ENCODE measurements at regions not wholly inside any gene's neighbourhood (a gene's known extent, or its start where the extent isn't known, plus 50 kb on each side); places are given as distances from the start of the nearest gene placed in this dataset.
"Not testable (repeated sequence)": the region's sequence is repeated elsewhere in the genome, so short reads cannot be mapped to it uniquely, and the experiment has no call there.

DNA sequence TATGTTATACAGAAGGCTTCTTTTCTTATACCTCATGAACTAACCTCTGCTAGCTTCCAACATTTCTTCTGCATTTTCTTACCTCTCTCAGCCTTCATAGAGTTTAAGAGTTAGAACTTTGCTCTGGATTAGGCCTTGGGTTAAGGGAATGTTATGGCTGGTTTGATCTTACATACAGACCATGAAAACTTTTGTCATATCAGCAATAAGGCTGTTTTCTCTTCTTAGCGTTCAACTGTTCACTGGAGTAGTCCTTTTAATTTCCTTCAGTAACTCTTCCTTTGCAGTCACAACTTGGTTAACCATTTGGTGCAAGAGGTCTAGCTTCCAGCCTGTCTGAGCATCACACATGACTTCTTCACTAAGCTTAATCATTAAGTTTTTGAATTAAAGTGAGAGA is 329.0 kb upstream of the CCNG1 start:
- CTCF ChIA-PET = no interaction called here
- Mint-ChIP-seq H3K36me3 (no peaks in the 10 kb centered on the region), H3K9me3 (peaks cover 12% of the 10 kb centered on the region), H3K4me1 (ENCODE audit: low read depth) (no peaks in the 10 kb centered on the region), H3K27ac (no peak overlapping the region), H3K4me3 (no peak overlapping the region), H3K27me3 (no peaks in the 10 kb centered on the region)
- intact Hi-C loops (cut with micrococcal nuclease) = no loop called here
- POLR2A ChIA-PET = no interaction called here
- DNase-seq = no peak

DNA sequence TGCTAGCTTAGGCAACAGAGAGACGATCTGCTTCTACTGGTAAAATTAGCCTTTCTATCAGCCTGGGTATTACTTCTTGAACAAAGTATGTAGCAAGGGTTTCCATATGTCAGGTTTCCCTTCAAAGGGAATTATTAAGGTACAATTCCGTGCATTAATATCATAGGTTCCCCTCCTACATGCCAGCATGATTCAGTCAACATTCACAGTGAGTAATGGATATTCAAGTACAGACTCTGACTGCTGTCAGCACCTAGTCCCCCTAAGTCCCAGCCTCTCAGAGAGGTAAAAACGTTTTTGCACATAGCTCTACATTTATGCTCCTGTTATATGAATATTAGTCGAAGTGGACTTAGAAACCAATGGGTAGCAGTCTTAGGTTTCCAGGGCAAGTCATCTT is 322.4 kb upstream of the CCNG1 start:
- CTCF ChIA-PET = no interaction called here
- Mint-ChIP-seq H3K4me1 (ENCODE audit: low read depth) (no peaks in the 10 kb centered on the region), H3K9me3 (peaks cover 26% of the 10 kb centered on the region), H3K27me3 (no peaks in the 10 kb centered on the region), H3K27ac (no peak overlapping the region), H3K4me3 (no peak overlapping the region), H3K36me3 (no peaks in the 10 kb centered on the region)
- POLR2A ChIA-PET = no interaction called here
- no peak for DNase-seq
- intact Hi-C loops (cut with micrococcal nuclease) = no loop called here

DNA sequence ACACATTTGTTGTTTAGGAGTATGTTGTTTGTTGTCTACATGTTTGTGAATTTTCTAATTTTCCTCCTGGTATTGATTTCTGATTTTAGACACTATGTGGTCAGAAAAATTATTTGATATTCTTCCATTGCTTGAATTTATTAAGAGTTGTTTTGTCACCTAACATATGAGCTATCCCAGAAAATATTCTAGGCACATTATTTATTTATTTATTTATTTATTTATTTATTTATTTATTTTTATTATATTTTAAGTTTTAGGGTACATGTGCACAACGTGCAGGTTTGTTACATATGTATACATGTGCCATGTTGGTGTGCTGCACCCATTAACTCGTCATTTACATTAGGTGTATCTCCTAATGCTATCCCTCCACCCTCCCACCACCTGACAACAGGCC is 320.8 kb upstream of the CCNG1 start:
- H3K27me3 Mint-ChIP-seq; H3K4me3 Mint-ChIP-seq; DNase-seq; CTCF ChIA-PET; POLR2A ChIA-PET; H3K36me3 Mint-ChIP-seq; H3K4me1 Mint-ChIP-seq (ENCODE audit: low read depth); intact Hi-C loops (cut with micrococcal nuclease); H3K27ac Mint-ChIP-seq: not testable (repeated sequence)
- H3K9me3 Mint-ChIP-seq = peaks cover 26% of the 10 kb centered on the region

DNA sequence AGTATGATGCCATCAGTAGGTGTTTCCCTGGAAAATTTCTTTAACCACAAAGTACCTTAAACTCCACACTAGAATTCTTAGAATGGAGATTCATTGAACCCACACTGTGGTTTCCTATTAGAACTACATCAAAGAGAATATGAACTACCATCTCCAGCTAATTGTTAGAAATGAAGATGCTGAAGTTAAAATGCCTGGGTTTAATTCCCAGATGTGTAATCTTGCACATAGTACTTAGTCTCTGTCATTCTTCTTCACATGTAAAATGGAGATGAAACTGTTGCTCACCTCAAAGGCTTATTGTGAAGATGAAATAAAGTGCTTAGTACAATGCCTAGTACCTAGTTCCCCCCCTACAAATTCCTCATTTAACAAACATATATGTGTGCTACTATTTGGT is 303.3 kb upstream of the CCNG1 start:
- CTCF ChIA-PET = no interaction called here
- H3K27me3 Mint-ChIP-seq = no peaks in the 10 kb centered on the region
- H3K27ac Mint-ChIP-seq = no peak overlapping the region
- no peaks in the 10 kb centered on the region for H3K36me3 Mint-ChIP-seq
- H3K9me3 Mint-ChIP-seq = peaks cover 11% of the 10 kb centered on the region
- H3K4me1 Mint-ChIP-seq (ENCODE audit: low read depth) = no peaks in the 10 kb centered on the region
- H3K4me3 Mint-ChIP-seq = no peak overlapping the region
- POLR2A ChIA-PET = no interaction called here
- DNase-seq = no peak
- intact Hi-C loops (cut with micrococcal nuclease) = no loop called here

DNA sequence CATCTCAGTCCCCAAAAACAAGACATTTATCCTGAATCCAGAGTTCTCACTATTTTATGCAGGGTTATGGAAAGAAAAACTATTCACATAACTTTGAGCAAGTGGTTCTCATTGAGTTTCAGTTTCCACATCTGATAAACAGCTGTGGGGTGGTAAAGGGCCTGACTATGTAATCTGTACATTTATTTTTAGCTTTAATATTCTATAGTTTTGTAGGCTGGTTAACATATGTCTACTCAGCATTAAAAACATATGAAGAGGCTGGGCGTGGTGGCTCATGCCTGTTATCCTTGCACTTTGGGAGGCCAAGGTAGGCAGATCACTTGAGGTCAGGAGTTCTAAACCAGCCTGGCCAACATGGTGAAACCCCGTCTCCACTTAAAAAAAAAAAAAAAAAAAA is 301.5 kb upstream of the CCNG1 start:
- Mint-ChIP-seq H3K27me3 (no peaks in the 10 kb centered on the region), H3K27ac (no peak overlapping the region), H3K9me3 (peaks cover 10% of the 10 kb centered on the region), H3K36me3 (no peaks in the 10 kb centered on the region), H3K4me3 (no peak overlapping the region), H3K4me1 (ENCODE audit: low read depth) (no peaks in the 10 kb centered on the region)
- POLR2A ChIA-PET = no interaction called here
- no peak for DNase-seq
- intact Hi-C loops (cut with micrococcal nuclease) = no loop called here
- CTCF ChIA-PET = no interaction called here

DNA sequence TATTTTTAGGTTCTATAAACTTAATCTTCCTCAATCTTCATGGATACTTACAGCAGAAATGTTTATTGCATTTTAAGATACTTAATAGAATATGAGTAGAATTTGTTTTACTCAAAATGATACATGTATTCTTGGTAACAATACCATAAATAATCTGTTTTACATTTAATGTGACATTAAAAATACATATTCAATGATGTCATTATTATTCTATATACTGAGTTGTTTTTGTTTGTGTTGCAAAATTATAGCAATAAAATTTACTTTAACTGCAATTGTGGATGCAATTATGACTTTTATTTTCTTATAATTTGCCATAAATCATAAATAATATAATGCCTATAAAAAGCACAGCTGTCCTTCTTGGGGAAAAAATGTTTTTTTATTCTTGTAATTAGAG is 275.9 kb upstream of the CCNG1 start:
- no peak overlapping the region for H3K27ac Mint-ChIP-seq
- H3K27me3 Mint-ChIP-seq = no peaks in the 10 kb centered on the region
- peaks cover 4% of the 10 kb centered on the region for H3K9me3 Mint-ChIP-seq
- CTCF ChIA-PET = no interaction called here
- intact Hi-C loops (cut with micrococcal nuclease) = no loop called here
- H3K4me1 Mint-ChIP-seq (ENCODE audit: low read depth) = no peaks in the 10 kb centered on the region
- no peak overlapping the region for H3K4me3 Mint-ChIP-seq
- DNase-seq = no peak
- POLR2A ChIA-PET = no interaction called here
- no peaks in the 10 kb centered on the region for H3K36me3 Mint-ChIP-seq

DNA sequence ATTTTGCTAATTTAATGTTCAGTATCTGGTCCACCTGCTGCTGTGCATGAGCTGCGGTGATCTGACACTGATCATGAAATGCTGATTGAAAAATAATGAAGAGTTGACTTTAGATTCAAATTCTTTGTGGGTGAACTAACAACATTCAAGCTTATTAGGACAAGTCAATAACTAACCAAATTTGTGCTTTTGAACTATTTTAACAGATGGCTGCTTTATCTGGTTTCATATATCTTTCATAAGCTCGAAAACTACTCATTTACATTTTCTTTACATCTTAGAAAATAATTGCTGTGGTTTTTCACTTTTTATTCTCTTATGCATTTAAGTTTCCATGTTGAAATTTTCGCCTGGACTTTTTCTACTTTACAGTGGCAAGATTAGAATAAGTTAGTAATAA is 274.8 kb upstream of the CCNG1 start:
- no peaks in the 10 kb centered on the region for H3K4me1 Mint-ChIP-seq (ENCODE audit: low read depth)
- ChIA-PET CTCF (no interaction called here), POLR2A (no interaction called here)
- DNase-seq = no peak
- intact Hi-C loops (cut with micrococcal nuclease) = no loop called here
- H3K9me3 Mint-ChIP-seq = peaks cover 8% of the 10 kb centered on the region
- H3K36me3 Mint-ChIP-seq = no peaks in the 10 kb centered on the region
- H3K27me3 Mint-ChIP-seq = no peaks in the 10 kb centered on the region
- H3K4me3 Mint-ChIP-seq = no peak overlapping the region
- no peak overlapping the region for H3K27ac Mint-ChIP-seq

DNA sequence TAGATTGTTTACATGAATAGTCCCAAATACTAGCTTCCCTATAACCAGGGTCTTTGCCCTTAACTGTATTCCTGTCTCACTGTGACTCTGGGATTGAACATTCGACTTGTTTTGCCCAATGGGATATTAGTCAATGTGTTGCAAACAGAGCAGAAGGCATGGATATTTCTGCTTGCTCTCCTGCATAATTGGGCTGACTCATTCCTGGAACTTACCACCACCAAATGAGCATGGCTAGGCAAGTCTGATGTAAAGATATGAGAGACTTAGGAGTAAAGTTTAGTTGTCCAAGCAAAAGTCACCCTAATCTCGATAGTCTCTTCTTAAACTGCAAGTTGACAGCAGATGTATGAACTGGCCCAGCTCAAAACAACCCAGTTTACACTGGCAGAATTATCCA is 273.5 kb upstream of the CCNG1 start:
- Mint-ChIP-seq H3K27ac (no peak overlapping the region), H3K36me3 (no peaks in the 10 kb centered on the region), H3K27me3 (no peaks in the 10 kb centered on the region), H3K9me3 (peaks cover 14% of the 10 kb centered on the region), H3K4me3 (no peak overlapping the region), H3K4me1 (ENCODE audit: low read depth) (no peaks in the 10 kb centered on the region)
- no peak for DNase-seq
- intact Hi-C loops (cut with micrococcal nuclease) = no loop called here
- CTCF ChIA-PET = no interaction called here
- POLR2A ChIA-PET = no interaction called here

DNA sequence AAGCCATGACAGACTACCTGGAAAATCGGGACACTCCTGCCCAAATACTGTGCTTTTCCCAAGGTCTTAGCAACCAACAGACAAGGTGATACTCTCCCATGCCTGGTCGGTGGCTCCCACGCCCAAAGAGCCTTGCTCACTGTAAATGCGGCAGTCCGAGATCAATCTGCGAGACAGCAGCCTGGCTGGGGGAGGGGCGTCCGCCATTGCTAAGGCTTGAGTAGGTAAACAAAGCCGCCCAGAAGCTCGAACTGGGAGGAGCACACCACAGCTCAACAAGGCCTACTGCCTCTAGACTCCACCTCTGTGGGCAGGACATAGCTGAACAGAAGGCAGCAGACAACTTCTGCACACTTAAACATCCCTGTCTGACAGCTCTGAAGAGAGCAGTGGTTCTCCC is 272.1 kb upstream of the CCNG1 start:
- no peak overlapping the region for H3K27ac Mint-ChIP-seq
- CTCF ChIA-PET = no interaction called here
- H3K27me3 Mint-ChIP-seq = no peaks in the 10 kb centered on the region

DNA sequence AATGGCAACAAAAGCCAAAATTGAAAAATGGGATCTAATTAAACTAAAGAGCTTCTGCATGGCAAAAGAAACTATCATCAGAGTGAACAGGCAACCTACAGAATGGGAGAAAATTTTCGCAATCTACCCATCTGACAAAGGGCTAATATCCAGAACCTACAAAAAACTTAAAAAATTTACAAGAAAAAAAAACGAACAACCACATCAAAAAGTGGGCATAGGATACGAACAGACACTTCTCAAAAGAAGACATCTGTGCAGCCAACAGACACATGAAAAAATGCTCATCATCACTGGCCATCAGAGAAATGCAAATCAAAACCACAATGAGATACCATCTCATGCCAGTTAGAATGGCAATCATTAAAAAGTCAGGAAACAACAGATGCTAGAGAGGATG is 267.2 kb upstream of the CCNG1 start:
- not testable (repeated sequence) for H3K4me3 Mint-ChIP-seq; H3K4me1 Mint-ChIP-seq (ENCODE audit: low read depth)

More for the DNA sequence above, 272.1 kb upstream of the CCNG1 start:
- intact Hi-C loops (cut with micrococcal nuclease) = no loop called here
- no peak for DNase-seq
- peaks cover 22% of the 10 kb centered on the region for H3K9me3 Mint-ChIP-seq
- no peak overlapping the region for H3K4me3 Mint-ChIP-seq
- no peaks in the 10 kb centered on the region for H3K36me3 Mint-ChIP-seq
- no peaks in the 10 kb centered on the region for H3K4me1 Mint-ChIP-seq (ENCODE audit: low read depth)
- POLR2A ChIA-PET = no interaction called here

DNA sequence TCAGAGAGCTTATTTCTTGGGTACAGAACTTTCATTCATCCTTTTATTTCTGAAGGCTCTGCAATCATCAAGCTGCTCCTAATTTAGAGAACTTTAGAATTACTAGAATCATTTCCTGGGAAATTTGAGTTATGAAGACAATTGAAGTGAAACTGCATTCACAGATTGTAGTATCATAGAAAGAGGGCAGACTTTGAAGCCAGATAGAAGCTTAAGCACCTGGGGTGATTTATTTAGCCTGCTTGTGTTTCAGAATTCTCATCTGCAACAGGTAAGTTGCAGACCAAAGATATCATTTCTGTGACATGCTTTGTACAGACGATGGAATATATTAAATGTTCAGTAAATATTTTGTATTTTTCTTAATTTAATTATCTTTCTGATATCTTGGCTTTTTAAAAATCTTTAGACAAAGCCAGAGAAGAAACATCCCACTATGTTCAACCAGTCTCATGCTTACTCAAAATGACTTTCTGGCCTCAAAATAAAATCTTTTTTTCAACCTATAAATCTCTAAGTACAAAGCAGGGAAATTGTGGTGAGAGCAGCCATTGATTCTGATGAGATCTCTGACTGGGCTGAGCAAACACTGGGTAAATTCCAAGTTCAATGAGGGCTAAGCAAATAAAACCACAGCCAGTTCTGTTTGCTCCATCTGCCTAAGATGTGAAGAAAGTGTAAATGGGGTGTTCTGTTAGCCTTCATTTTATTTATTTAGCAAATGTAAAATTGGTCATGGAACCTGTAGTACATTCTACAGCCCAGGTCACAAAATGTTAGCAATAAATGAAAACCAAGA is 264.7 kb upstream of the CCNG1 start:
- POLR2A ChIA-PET = no interaction called here

More for the DNA sequence above, 267.2 kb upstream of the CCNG1 start:
- intact Hi-C loops (cut with micrococcal nuclease); H3K36me3 Mint-ChIP-seq; DNase-seq; H3K27me3 Mint-ChIP-seq; CTCF ChIA-PET; H3K27ac Mint-ChIP-seq; POLR2A ChIA-PET: not testable (repeated sequence)
- peaks cover 26% of the 10 kb centered on the region for H3K9me3 Mint-ChIP-seq

DNA sequence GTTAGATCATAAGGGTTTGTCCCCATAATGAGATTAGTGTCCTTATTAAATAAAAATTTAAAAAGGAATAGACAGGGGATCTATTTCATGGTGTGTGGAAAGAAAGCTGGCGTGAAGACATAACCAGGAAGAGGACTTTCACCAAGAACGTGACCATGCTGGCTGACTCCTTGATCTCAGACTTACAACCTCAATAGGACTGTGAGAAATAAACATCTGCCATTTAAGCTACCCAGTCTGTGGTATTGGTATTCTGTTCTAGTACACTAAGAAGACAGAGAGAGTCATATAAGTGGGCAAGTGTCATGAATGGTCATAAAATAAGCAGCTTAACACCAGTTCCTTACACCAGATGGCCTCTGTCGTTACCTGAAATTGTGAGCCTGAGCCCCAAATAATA is 259.4 kb upstream of the CCNG1 start:
- DNase-seq = no peak
- ChIA-PET CTCF (no interaction called here), POLR2A (no interaction called here)
- no peak overlapping the region for H3K27ac Mint-ChIP-seq
- no peak overlapping the region for H3K4me3 Mint-ChIP-seq
- H3K4me1 Mint-ChIP-seq (ENCODE audit: low read depth) = no peaks in the 10 kb centered on the region
- H3K27me3 Mint-ChIP-seq = no peaks in the 10 kb centered on the region
- H3K9me3 Mint-ChIP-seq = peaks cover 8% of the 10 kb centered on the region
- intact Hi-C loops (cut with micrococcal nuclease) = no loop called here
- no peaks in the 10 kb centered on the region for H3K36me3 Mint-ChIP-seq

More for the DNA sequence above, 264.7 kb upstream of the CCNG1 start:
- intact Hi-C loops (cut with micrococcal nuclease) = no loop called here
- peaks cover 17% of the 10 kb centered on the region for H3K9me3 Mint-ChIP-seq
- H3K27me3 Mint-ChIP-seq = no peaks in the 10 kb centered on the region
- CTCF ChIA-PET = interaction anchor here (0.6 kb wide), 1 partner anchor 26 kb away, joined by 4 read pairs; no protein-coding TSS in a partner anchor
- no peak overlapping the region for H3K4me3 Mint-ChIP-seq
- no peaks in the 10 kb centered on the region for H3K4me1 Mint-ChIP-seq (ENCODE audit: low read depth)
- DNase-seq = no peak
- no peaks in the 10 kb centered on the region for H3K36me3 Mint-ChIP-seq
- H3K27ac Mint-ChIP-seq = no peak overlapping the region

DNA sequence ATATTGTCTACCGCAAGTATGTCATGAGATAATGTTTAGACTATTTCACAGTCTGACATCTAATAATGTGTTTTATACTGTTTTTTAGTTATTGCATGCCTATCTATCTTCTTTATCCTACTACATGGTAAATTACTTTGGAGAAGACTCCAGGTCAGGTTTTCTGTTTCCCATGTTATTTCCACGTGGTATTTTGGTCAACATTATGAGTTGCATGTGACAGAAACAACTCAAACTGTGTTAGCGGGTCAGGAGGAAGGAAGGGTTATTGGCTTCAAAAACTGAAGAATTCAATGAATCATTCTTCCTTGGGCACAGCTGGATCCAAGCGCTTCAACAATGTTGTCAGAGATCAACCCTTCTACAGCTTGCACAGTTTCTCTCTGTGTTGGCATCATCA is 252.1 kb upstream of the CCNG1 start:
- DNase-seq = no peak
- no peaks in the 10 kb centered on the region for H3K36me3 Mint-ChIP-seq
- H3K27ac Mint-ChIP-seq = no peak overlapping the region
- ChIA-PET POLR2A (no interaction called here), CTCF (no interaction called here)
- no peaks in the 10 kb centered on the region for H3K4me1 Mint-ChIP-seq (ENCODE audit: low read depth)
- intact Hi-C loops (cut with micrococcal nuclease) = no loop called here
- H3K4me3 Mint-ChIP-seq = no peak overlapping the region
- H3K9me3 Mint-ChIP-seq = peaks cover 11% of the 10 kb centered on the region
- H3K27me3 Mint-ChIP-seq = no peaks in the 10 kb centered on the region

Data from activated CD4-positive, alpha-beta memory T cell treated with anti-CD3 and anti-CD28 coated beads for 36 hours (primary cell).